Activated CD4-positive, CD25-positive, alpha-beta regulatory T cell treated with anti-CD3 and anti-CD28 coated beads, Interleukin-2, amount 50 U/mL, for 72 hours (primary cell): ENCODE measurements at regions not wholly inside any gene's neighbourhood (a gene's known extent, or its start where the extent isn't known, plus 50 kb on each side); places are given as distances from the start of the nearest gene placed in this dataset.
A peak's percentile ranks its signal among the peaks of the same experiment; 100 is the strongest.

Experiments used
- DNase-seq: peaks from one replicate; pipeline ENCODE4 v3.0.0; 2021

DNA sequence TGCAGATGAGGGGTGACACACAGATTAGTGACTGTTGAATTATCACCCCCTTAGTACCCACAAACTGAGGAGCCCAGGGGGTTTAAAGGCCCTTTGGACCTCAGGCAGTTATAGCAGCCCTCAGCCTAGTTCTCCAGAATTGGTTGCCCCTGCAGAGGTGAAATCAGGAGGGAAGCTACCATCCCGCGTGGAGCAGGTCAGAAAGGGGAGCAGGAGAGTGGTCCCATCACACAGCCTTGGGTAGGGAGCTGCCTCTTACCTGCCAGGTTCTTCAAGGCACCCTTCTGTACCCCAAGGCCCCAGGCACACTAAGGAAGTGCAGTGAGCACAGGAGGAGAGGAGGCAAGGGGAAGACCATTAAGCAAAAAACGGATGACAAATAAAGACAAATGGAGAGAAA lies 121.2 kb upstream of the TNR start:
- no peak for DNase-seq

DNA sequence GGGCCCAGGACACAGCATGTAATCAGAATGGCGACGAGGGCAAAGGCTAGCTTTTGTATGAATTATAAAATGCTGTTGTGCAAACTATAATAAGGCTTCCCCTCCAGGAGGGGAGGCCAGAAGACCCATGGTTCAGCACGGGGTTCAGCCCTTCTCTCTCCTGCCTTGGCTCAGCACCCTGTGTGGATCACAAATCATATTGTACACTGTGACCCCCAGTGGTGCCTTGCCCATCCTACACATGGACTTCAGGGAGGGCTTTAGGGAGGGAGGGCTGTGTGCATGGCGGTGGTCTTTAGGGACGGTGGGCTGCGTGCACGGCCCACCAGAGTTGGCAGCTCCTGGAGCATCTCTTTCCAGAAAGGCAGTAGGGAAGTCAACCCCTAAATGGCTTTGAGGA lies 120.8 kb upstream of the TNR start:
- DNase-seq = no peak

DNA sequence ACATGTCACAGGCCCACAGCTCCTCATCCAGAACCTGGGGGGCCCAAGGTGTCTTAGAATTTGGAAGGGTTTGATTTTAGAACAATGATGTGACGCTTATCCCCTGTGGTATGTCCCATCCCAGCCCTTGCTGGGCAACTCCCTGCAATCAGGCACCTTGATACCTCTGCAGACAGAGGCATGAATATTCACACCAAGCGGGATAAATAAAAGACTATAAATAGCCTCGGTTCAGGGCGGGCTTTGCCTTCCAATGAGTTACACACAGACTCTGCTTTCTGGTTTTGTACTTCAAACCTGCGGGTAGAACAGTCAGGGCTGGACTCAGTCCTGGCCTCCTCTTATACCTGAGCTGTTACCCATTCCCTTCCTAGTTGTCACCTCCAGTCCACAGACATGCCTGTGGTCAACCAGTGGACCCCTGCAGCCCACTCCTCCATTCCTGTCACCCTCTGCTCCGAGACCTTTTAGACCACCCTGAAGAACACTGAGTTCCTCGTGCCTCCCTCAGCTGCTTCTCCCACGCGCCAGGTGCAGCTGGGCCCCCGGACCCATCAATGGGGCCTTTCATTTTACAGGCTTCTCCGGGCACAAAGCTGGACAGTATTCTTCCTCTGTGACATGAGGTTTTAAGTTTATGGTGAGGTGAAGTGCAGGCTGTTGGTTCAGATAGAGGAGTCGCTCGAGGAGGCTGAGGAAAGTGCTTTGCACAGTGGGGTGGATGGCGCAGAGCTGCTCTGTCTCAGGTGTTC lies 120.1 kb upstream of the TNR start:
- no peak for DNase-seq

DNA sequence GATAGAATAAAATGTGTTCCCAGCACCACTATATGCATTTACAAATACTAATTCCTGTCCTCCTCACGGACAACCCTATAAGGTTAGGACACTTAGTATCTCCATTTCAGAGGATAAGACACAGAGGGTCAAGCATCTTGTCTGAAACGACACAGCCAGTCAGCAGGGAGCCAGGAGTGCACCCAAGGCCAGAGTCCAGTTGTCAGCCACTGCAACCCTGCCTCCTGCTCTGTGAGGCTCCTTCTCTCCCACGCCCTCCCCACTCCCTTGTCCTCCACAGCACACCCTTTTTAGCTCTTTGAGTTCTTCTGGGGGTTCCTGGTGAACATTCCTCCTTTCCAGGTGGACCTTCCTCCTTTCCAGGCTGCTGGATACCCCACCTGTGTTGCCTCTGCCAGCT lies 119.0 kb upstream of the TNR start:
- DNase-seq = no peak

DNA sequence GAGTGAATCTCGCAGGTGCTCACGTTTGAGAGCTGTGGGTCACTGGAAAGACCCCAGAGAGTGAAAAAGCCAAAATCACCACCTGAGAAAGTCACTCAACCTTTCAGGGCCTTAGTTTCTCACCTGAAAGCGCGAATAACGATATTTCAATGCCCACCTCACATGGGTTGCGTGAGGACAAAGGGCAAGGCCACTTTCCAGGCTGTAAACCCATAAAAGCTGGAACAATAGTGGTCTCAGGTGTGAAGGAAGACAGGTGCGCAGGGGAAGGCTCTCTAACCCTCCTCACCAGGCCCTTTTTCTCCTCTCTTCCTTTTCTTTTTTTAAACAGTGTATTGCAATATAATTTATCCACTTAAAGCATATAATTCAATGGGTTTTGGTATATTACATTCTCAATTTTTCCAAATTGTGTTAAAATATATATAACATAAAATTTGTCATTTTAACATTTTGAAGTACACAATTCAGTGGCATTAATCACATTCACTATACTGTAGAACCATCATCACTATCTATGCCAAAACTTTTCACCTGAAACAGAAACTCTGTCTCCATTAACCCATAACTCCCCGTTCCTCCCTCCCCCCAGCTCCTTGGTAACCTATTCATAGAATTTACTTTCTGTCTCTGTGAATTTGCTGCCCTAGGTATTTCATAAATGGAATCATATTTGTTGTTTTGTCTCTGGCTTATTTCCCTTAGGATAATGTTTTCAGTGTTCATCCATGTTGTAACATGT lies 118.4 kb upstream of the TNR start:
- DNase-seq = no peak

DNA sequence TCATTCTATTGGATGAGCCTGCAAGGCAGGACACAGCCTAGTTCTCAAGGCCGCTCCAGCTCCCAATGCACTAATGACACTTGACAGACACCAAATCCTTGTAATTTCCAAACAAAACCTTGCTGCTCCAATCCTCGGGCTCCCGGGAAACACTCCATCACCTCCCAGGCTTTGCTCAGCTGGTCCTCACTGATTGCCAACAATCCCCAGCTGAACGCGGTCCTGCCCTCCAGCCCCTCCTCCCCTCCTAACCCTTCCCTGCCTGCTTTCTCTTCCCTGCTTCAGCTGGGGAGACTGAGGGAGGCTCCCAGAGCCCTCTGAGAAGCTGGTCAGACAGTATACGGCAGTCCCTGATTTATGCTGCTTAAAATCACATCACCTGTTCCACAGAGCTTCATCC lies 114.4 kb upstream of the TNR start:
- DNase-seq = no peak

DNA sequence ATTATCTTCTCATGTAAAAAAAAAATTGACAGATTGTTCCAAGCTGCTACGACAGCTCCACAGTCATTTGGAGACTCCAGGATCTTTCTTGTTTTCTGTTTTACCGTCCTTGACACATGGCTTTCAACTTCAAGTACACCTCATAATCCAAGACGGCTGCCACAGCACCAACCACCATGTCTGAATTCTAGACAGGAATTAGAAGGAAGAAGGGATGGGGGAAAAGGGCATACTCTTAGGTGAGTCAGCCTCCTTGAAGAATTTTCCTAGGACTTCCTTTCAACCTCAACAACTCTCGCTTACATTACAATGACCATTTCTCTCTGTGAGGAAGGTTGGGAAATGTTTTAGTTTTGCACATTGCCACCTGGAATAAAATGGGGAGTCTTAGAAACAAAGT lies 110.3 kb upstream of the TNR start:
- no peak for DNase-seq

DNA sequence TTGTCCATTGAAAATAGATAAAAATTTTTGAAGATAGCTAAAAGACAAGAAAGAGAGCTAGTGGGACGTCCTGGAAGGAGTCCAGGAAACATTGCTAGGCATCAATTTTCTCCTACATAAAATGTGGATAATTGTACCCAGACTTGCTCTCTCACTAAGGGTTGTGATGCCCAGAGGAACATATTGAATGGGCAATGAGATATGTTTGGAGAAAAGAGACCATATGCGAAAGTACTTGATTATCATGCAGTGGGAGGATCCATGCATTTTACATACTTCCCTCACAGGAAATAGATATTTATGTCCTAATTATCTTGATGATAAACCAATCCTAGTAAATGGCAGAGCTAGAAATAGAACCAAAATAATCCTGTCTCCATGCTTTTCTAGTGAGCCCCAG lies 108.4 kb upstream of the TNR start:
- no peak for DNase-seq

DNA sequence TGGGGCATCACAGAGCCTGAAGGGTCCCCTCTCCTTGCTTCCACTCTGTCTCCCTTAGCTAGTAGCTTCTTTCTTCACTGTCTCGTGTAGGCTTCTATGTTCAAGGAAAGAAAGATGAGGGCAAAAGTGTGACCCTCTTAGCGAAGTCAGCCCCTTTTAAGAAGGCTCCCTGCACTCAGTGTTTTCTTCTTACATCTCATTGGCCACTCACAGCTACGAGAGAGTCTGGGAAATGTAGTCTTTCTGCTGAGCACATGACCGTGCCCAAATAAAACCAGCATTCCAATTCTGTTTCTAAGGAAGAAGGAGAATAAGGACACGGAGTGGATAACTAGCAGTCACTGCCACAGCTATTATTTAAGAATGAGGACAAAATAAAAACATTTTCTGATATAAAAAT lies 104.9 kb upstream of the TNR start:
- DNase-seq = no peak

DNA sequence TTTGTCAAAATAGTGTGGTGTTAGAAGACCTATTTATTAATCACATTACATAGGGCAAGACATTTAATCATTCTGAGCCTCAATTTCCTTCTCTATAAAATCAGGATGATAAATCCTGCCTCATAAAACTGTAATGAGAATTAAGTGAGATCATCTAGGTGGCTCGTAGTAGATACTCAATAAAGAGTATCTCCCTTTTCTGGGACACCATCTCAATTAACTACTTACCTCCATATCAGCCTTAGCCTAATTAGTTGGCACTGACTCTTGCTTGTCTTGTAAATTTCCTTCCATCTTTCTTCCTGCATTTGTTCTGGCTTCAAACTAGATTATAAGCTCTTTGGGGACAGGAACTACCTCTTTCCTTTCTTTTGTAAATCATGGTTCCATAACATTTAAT lies 102.6 kb upstream of the TNR start:
- no peak for DNase-seq

DNA sequence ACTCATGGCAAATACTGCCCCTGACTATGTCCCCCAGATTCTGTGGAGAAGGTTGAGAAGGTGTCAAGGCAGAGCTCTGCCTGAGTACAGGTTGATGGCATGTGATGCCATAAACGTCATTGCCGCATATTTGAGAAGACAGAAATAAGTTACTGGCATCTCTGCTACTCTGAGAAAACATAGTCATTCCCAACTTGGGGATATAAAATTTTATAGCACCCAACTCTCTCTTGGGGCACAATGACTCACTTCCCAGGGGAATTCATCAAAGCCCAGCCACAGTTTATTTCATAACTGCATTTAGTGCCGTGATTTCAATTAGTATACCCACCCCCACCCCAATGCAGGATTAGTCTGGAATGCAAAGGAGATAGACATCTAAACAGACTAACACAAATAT lies 101.9 kb upstream of the TNR start:
- no peak for DNase-seq

DNA sequence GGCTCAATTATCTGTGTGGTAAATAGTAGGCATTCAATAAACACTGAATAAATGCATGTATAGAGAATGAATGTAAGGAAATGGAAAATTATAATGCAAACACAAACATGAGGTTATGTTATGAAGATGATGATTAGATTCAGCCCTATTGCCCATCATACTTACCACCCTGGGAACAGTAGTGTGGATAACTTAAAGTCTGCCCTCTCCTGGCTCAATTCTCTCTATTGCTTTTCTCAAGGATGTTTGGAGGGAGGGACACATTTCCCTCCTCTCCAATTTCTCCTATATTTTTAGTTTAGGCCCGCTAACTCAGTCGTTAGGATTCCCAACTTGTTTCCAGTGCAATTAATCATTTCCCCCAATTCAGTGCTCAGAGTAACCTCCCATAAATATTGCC lies 101.5 kb upstream of the TNR start:
- DNase-seq = no peak

DNA sequence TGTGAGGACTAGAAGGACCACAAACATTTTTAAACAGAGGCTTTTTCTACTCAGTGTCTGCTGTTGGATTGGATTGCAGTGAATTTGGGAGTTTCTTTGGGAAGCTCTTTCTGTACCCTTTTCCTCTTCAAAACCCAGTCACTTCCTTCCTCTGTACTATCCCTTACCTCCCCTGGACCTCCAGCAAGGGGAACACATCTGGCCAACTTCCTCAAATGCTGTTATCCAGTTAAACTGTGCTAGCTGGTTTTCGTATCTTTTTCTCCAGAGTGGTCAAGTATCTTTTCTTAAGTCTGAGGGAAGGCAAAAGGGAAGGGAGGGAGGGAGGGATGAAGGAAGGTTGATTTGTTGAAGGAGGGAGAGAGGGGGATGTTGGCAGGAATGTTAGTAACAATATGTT lies 99.2 kb upstream of the TNR start:
- no peak for DNase-seq

DNA sequence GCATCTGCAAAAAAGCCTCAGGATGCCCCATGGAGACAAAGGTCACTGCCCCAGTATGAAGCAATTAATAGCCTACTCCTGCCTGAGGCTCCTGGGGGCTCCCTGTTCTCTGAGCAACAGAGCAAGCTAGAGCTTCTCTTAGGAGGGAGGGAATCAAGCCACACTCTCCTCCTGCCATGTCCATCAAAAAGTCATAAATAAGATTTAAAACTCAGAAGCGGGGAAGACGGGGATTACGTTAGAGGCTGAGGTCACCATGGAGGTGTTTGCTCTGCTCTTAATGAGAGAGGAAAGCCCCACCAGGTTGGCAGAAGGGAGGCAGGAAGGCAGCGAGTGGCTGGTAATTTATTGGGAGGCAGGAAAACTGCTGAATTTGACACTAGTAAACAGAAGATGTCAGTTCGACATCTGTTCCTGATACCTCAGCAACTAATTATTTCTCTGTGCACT lies 98.4 kb upstream of the TNR start:
- DNase-seq = no peak

DNA sequence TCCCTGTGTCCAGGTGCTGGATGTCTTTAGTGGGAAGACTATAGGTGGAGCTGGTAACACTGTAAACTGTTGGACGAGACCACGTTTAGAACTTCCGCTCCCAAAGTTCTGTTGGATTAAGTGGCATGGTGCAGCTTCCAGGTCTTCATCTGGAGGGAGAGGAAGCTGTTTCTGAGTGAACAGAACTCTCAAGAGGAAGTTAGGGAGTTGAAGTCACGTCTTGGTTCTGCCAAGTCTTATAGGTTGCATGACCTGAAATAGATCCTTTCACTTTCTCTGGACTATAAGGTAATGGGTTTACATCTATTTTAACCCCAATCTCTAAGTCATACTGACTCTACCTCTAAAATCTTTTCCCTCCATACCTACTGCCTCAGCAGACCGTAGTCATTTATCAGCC lies 97.4 kb upstream of the TNR start:
- no peak for DNase-seq

DNA sequence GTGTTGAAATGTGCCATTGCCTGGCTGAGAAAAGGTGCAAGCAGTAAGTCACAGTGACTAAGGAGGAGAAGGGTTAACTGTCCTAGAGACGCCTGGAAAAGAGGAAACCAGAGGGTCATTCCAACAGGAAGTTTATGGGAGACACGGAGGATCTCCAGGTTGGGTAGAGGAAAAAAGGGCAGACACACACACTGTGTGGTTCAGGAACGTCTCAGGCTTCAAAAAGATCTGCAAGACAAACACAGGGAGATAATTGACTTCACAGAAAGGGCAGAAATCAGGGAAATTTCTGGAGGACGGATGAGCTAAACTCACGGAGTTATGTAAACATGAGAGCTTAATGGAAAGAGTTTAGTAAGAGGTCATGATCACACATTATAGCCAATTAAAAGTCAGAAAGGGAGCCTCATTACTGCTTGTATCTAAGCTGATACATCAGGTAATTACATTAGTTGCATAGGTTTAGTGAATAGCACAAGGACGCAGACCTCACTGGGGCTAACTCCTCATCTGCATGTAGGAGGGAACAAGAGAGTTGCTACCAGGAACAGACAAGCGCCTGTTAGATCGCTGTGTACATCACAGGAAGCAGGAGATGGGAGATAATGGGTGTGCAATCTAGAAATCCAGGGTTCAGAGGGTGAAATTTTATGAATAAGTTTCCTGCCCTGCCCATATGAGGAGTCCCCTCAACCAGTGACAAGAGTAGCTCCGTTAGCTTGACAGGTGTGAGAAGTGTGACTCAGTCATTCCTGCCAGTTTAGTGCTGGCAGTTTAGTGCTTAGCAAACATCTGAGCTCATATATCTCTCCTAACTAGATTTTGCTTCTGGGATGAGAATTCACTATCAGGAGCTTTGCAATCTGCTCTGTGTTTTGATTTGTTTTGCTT lies 96.6 kb upstream of the TNR start:
- no peak for DNase-seq

DNA sequence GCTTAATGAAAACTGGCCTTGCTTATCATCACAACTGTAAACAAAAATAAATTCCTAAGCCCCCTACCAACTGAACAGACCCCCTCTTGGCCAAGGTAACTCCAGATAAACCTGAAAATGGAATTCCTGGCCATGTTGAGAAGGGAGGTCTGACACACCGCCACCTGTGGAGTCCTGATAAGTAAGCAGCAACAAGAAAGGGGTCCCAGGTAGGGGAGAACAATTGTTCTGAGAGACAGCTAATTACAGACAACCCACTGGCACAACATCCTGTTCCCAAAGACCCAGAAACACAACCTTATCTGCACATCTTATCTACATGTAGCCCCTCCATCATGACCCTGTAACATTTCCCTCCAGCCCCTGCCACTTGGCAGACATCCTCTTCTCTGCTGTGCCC lies 91.2 kb upstream of the TNR start:
- DNase-seq = no peak

DNA sequence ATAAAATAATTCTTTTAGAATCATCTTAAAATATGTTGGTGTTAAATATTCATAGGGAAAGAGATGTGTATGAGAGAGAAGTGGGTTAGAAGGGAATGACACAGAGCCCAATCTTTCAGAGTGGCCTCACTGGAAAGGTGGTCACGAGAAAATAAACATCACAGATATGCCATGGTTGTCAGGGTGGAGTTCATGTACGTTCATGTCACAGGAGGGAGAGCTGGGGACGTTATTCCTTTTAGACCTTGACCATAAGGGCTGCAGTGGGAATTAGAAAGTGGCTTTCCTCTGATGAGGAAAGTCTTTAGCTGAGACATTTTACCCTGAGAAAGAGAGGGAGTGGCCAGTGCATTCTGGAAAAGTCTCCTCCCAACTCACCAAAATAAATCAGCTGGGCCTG lies 90.6 kb upstream of the TNR start:
- no peak for DNase-seq

DNA sequence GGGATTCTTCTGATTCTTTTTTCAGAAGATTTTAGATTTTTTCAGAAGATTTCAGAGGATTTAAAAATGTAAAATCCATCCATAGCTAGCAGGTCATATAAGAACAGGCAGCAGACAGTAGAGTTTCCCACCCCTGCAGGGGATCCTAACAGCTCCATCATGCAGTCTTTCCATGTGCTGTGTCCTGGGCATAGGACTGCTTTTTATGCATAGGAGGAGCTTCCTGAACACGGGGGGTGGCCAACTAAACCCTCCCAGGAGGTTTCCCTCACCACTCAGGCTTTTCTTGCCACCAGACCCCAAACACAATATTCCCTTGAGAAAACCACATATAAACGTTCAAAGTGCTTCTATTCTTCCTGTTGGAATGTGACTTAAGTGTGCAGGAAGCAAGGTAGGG lies 90.1 kb upstream of the TNR start:
- no peak for DNase-seq

DNA sequence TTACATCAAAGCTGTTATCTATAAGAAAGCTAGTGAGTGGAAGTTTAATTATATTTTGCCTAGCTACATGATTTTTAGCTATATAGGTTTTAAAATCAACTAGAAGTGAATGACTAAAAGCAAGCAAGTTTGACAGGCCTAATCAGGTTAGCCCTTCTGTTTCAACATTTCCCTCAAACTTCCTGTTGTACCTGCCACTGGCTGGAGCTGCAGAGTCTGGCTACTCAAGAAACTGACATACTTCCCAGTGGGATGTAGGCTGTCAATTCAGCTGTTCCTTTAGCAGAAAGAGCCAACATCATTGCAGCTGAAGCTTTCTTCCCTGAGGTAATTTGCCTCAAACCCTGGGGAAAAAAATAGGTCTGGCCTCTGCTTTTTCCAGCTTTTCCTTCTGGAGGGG lies 87.1 kb upstream of the TNR start:
- DNase-seq = no peak

DNA sequence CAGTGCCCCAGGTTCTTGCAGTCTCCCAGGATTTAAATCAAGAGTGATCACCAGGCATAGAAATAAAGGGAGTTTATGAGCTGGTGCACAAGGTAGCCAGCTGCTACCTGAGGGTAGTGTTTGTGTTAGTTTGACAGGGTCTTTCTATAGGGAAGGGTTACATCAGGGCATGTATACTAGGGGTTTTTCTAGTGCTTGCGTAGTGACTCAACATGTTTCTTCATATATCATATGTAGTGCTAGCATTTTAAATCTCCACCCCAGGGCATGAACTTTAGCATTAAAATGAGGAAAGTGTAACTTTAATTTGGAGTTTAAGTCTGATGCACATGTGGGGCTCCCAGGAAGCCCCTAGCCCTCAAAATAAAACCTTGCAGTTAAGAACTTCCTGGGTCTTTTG lies 86.5 kb upstream of the TNR start:
- DNase-seq = no peak

DNA sequence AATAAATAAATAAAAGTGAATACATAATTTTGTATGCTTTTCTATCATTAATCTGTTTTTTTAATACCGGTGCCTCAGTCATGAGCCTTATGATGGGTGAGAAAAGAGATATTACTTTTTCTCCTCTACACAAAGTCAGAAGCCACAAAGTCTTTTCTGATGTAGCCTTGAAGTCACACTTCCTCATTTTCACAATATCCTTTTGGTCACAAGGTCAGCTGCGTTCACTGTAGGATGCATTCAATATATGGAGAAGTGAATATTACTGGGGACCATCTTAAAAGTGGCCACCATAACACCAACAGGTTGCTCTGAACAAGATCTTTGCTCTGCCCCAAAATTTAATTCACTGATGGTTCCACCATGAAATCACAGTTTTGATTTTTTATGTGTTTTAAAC lies 83.3 kb upstream of the TNR start:
- DNase-seq = no peak

DNA sequence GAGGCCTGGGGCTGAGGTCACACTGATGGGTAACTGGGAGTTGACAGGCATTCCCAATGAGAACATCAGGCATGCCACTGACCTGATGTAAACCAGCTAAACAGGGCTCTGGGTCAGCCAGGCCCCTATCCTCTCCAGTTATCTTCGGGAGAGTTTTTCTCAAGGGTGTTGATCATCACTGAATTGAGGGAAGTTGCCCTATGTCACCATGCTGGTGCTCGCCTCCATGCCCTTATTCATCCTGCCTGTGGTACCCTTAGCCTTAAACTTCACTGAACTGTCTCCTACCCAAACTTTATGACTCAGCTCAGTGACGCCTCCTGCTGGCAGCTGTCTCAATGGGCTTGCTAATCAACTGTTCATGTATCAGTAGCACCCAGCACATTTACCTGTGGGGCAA lies 80.7 kb upstream of the TNR start:
- peak; percentile 31 for DNase-seq

DNA sequence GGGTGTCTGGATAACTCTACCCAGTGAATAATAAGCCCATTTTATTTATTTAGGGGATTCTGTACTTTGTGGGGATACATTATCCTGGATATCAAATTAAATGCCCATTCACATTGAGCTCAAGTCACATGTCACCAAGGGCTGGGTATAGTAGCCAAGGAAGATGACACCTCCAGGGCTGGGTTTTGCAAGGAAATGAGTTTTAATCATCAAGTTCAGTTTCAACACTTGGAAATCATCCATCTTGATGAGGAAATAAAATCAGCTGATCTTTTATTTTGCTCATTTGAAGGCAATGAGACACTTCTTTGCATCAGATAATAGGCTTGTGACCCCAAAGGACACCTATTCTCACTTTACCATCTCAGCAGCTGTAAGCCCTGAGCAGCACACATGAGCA lies 80.0 kb upstream of the TNR start:
- DNase-seq = no peak
